SK-N-SH (cell line): ENCODE measurements at regions not wholly inside any gene's neighbourhood (a gene's known extent, or its start where the extent isn't known, plus 50 kb on each side); places are given as distances from the start of the nearest gene placed in this dataset.

Experiments used
- EZH2phosphoT487 ChIP-seq: fragments of 200-600 bp; sonication (generic); IDR thresholded peaks from 2 replicates; pipeline ENCODE4 v1.6.1; 2017; ENCODE audit warnings: low read depth, mixed run types, mild to moderate bottlenecking, antibody characterized with exemption, moderate library complexity, borderline replicate concordance
- FOSL2 ChIP-seq: IDR thresholded peaks from 2 replicates; pipeline ENCODE4 v1.4.0; 2012; ENCODE audit warnings: low read depth, mild to moderate bottlenecking, moderate library complexity, borderline replicate concordance
- FOXM1 ChIP-seq: IDR thresholded peaks from 2 replicates; pipeline ENCODE4 v1.4.0; 2012; ENCODE audit warnings: low read depth, mild to moderate bottlenecking
- JUND ChIP-seq: IDR thresholded peaks from 2 replicates; pipeline ENCODE4 v1.4.0; 2012
- POLR2AphosphoS5 ChIP-seq: IDR thresholded peaks from 2 replicates; pipeline ENCODE4 v1.6.1; 2012; ENCODE audit warnings: low read depth, low read length
- RAD21 ChIP-seq: IDR thresholded peaks from 2 replicates; pipeline ENCODE4 v1.6.1; 2012; ENCODE audit warnings: mild to moderate bottlenecking, low read length
- RXRA ChIP-seq: IDR thresholded peaks from 2 replicates; pipeline ENCODE4 v1.4.0; 2012; ENCODE audit warnings: low read depth, mild to moderate bottlenecking, borderline replicate concordance
- TEAD4 ChIP-seq: IDR thresholded peaks from 2 replicates; pipeline ENCODE4 v1.4.0; 2012; ENCODE audit warnings: mild to moderate bottlenecking, borderline replicate concordance; ENCODE audit not compliant: insufficient read depth
- TF ChIP-seq, protein P1 (sequence below): fragments of 200-600 bp; sonication (generic); IDR thresholded peaks from 2 replicates; pipeline ENCODE4 v1.6.1; 2017; ENCODE audit warnings: antibody characterized with exemption, mild to moderate bottlenecking, moderate library complexity
- TF ChIP-seq, protein P2 (sequence below): IDR thresholded peaks from 2 replicates; pipeline ENCODE4 v1.4.0; 2012; ENCODE audit warnings: low read depth
- TF ChIP-seq, protein P3 (sequence below): IDR thresholded peaks from 2 replicates; pipeline ENCODE4 v1.6.1; 2012; ENCODE audit warnings: mild to moderate bottlenecking, low read depth, low read length, moderate library complexity
- TF ChIP-seq, protein P4 (sequence below): fragments of 150-350 bp; IDR thresholded peaks from 2 replicates; pipeline ENCODE4 v1.6.1; 2017; ENCODE audit warnings: antibody characterized with exemption, low read length, low read depth, borderline replicate concordance

DNA sequence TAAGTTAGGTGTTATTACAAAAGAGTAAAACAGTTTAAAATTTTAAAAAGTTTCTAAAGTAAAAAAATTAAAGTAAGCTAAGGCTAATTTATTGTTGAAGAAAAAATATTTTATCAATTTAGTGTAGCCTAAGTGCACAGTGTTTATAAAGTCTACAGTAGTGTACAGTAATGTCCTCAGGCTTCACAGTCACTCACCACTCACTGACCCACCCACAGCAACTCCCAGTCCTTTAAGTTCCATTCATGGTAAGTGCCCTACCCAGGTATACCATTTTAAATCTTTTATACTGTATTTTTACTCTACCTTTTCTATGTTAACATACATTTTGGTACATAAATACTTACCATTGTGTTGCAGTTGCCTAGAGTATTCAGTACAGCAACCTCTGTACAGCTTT lies 120.3 kb upstream of the DKK2 start:
- TF ChIP-seq, protein P1, sequence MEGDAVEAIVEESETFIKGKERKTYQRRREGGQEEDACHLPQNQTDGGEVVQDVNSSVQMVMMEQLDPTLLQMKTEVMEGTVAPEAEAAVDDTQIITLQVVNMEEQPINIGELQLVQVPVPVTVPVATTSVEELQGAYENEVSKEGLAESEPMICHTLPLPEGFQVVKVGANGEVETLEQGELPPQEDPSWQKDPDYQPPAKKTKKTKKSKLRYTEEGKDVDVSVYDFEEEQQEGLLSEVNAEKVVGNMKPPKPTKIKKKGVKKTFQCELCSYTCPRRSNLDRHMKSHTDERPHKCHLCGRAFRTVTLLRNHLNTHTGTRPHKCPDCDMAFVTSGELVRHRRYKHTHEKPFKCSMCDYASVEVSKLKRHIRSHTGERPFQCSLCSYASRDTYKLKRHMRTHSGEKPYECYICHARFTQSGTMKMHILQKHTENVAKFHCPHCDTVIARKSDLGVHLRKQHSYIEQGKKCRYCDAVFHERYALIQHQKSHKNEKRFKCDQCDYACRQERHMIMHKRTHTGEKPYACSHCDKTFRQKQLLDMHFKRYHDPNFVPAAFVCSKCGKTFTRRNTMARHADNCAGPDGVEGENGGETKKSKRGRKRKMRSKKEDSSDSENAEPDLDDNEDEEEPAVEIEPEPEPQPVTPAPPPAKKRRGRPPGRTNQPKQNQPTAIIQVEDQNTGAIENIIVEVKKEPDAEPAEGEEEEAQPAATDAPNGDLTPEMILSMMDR: no peak
- TF ChIP-seq, protein P2, sequence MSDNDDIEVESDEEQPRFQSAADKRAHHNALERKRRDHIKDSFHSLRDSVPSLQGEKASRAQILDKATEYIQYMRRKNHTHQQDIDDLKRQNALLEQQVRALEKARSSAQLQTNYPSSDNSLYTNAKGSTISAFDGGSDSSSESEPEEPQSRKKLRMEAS: no peak
- TF ChIP-seq JUND (no peak), RXRA (no peak), FOSL2 (no peak), POLR2AphosphoS5 (no peak), TEAD4 (no peak), EZH2phosphoT487 (no peak), RAD21 (no peak), FOXM1 (no peak)
- TF ChIP-seq, protein P3, sequence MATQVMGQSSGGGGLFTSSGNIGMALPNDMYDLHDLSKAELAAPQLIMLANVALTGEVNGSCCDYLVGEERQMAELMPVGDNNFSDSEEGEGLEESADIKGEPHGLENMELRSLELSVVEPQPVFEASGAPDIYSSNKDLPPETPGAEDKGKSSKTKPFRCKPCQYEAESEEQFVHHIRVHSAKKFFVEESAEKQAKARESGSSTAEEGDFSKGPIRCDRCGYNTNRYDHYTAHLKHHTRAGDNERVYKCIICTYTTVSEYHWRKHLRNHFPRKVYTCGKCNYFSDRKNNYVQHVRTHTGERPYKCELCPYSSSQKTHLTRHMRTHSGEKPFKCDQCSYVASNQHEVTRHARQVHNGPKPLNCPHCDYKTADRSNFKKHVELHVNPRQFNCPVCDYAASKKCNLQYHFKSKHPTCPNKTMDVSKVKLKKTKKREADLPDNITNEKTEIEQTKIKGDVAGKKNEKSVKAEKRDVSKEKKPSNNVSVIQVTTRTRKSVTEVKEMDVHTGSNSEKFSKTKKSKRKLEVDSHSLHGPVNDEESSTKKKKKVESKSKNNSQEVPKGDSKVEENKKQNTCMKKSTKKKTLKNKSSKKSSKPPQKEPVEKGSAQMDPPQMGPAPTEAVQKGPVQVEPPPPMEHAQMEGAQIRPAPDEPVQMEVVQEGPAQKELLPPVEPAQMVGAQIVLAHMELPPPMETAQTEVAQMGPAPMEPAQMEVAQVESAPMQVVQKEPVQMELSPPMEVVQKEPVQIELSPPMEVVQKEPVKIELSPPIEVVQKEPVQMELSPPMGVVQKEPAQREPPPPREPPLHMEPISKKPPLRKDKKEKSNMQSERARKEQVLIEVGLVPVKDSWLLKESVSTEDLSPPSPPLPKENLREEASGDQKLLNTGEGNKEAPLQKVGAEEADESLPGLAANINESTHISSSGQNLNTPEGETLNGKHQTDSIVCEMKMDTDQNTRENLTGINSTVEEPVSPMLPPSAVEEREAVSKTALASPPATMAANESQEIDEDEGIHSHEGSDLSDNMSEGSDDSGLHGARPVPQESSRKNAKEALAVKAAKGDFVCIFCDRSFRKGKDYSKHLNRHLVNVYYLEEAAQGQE: no peak
- TF ChIP-seq, protein P4, sequence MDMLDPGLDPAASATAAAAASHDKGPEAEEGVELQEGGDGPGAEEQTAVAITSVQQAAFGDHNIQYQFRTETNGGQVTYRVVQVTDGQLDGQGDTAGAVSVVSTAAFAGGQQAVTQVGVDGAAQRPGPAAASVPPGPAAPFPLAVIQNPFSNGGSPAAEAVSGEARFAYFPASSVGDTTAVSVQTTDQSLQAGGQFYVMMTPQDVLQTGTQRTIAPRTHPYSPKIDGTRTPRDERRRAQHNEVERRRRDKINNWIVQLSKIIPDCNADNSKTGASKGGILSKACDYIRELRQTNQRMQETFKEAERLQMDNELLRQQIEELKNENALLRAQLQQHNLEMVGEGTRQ: no peak
